ENCODE measurements at regions not wholly inside any gene's neighbourhood (a gene's known extent, or its start where the extent isn't known, plus 50 kb on each side); places are given as distances from the start of the nearest gene placed in this dataset.

GRCh38 chr2:65867446-65867845 lies 435.0 kb upstream of the SPRED2 start:
- no peaks in the 10 kb centered on the region for H3K9me3 ChIP-seq
- H3K27me3 ChIP-seq, result no peaks in the 10 kb centered on the region
- DNase-seq, result no peak
- H3K4me1 ChIP-seq, result no peaks in the 10 kb centered on the region
- H3K36me3 ChIP-seq, result no peaks in the 10 kb centered on the region
- no peak overlapping the region for H3K4me3 ChIP-seq
- H3K27ac ChIP-seq, result no peak overlapping the region
- TF ChIP-seq, protein P1, sequence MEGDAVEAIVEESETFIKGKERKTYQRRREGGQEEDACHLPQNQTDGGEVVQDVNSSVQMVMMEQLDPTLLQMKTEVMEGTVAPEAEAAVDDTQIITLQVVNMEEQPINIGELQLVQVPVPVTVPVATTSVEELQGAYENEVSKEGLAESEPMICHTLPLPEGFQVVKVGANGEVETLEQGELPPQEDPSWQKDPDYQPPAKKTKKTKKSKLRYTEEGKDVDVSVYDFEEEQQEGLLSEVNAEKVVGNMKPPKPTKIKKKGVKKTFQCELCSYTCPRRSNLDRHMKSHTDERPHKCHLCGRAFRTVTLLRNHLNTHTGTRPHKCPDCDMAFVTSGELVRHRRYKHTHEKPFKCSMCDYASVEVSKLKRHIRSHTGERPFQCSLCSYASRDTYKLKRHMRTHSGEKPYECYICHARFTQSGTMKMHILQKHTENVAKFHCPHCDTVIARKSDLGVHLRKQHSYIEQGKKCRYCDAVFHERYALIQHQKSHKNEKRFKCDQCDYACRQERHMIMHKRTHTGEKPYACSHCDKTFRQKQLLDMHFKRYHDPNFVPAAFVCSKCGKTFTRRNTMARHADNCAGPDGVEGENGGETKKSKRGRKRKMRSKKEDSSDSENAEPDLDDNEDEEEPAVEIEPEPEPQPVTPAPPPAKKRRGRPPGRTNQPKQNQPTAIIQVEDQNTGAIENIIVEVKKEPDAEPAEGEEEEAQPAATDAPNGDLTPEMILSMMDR (IDR thresholded peaks at IDR 0.05), result no peak
- no peak for TF ChIP-seq POLR2A (IDR thresholded peaks at IDR 0.05)

DNA sequence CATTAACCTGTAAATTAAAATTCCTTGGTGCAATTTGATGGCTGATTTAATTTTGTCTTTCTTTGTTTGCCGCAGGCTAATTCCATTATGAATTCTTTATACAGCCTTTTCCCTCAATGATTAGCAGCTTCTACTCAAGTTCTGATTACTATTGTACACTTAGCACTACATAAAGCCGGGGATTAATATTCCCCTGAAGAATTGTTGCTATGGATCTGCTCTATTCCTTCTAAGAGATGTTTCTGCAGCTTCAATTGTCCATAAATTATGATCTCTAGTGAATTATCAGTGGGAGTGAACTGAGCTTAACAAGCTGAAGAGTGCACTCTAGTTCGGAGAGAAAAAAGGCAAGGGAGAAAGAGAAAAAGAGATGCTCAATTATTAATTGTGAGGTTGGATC lies 433.7 kb upstream of the SPRED2 start:
- Histone ChIP-seq H3K4me1 (no peaks in the 10 kb centered on the region), H3K36me3 (no peaks in the 10 kb centered on the region), H3K4me3 (no peak overlapping the region), H3K27ac (no peak overlapping the region), H3K27me3 (no peaks in the 10 kb centered on the region), H3K9me3 (no peaks in the 10 kb centered on the region)
- no peak for DNase-seq
- TF ChIP-seq, protein P1 (IDR thresholded peaks at IDR 0.05), result no peak
- no peak for TF ChIP-seq POLR2A (IDR thresholded peaks at IDR 0.05)

DNA sequence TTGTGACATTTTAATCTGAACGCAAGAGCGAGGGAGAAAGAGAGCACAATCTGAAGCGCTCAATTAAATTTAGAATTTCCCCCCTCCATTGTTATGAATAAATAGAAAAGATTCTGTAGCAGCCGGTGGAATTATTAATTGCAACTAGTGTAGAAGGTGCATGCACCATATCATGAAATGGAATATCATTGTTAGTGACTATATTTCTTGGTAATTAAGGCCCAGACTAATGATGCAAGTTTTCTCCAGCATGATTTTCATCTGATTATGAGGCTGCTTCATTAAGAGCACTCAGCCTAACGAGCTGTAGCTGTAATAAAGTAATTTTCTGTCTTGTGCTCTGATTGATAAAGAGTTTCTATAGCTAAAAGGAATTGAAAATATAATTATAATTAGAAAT lies 432.2 kb upstream of the SPRED2 start:
- H3K9me3 ChIP-seq, result no peaks in the 10 kb centered on the region
- TF ChIP-seq, protein P1 (IDR thresholded peaks at IDR 0.05), result no peak
- no peak for TF ChIP-seq POLR2A (IDR thresholded peaks at IDR 0.05)
- no peaks in the 10 kb centered on the region for H3K36me3 ChIP-seq
- no peak overlapping the region for H3K4me3 ChIP-seq
- no peak for DNase-seq
- no peaks in the 10 kb centered on the region for H3K4me1 ChIP-seq
- H3K27ac ChIP-seq, result no peak overlapping the region
- H3K27me3 ChIP-seq, result no peaks in the 10 kb centered on the region

- no peak overlapping the region for H3K27ac ChIP-seq
- H3K36me3 ChIP-seq, result no peaks in the 10 kb centered on the region
- no peaks in the 10 kb centered on the region for H3K4me1 ChIP-seq
- no peak overlapping the region for H3K4me3 ChIP-seq
- no peaks in the 10 kb centered on the region for H3K9me3 ChIP-seq
- no peak for TF ChIP-seq POLR2A (IDR thresholded peaks at IDR 0.05)
- TF ChIP-seq, protein P1 (IDR thresholded peaks at IDR 0.05), result no peak
- H3K27me3 ChIP-seq, result no peaks in the 10 kb centered on the region
- DNase-seq, result no peak
These were observed 431.3 kb upstream of the SPRED2 start for GRCh38 chr2:65863713-65864112.

DNA sequence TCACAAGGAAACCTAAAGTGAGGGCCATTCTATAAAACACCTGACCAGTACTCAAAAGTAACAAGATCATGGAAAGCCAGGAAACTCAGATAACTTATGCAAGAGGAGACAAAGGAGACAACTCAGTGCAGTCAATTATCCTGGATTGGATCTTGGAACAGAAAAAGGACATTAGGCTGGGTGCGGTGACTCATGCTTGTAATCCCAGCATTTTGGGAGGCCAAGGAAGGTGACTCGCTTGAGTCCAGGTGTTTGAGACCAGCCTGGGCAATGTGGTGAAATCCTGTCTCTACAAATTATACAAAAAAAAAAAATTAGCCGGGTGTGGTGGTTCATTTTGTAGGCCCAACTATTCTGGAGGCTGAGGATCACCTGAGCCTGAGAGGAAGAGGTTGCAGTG lies 424.5 kb upstream of the SPRED2 start:
- Histone ChIP-seq H3K9me3 (no peaks in the 10 kb centered on the region), H3K4me3 (no peak overlapping the region), H3K27me3 (no peaks in the 10 kb centered on the region), H3K4me1 (no peaks in the 10 kb centered on the region), H3K36me3 (no peaks in the 10 kb centered on the region), H3K27ac (no peak overlapping the region)
- TF ChIP-seq, protein P1 (IDR thresholded peaks at IDR 0.05), result no peak
- no peak for TF ChIP-seq POLR2A (IDR thresholded peaks at IDR 0.05)
- DNase-seq, result no peak

GRCh38 chr2:65856423-65856822 lies 424.0 kb upstream of the SPRED2 start:
- Histone ChIP-seq H3K27me3 (no peaks in the 10 kb centered on the region), H3K36me3 (no peaks in the 10 kb centered on the region)

More at GRCh38 chr2:65856423-65856822, 424.0 kb upstream of the SPRED2 start:
- no peak overlapping the region for H3K4me3 ChIP-seq
- no peak overlapping the region for H3K27ac ChIP-seq
- H3K9me3 ChIP-seq, result no peaks in the 10 kb centered on the region
- DNase-seq, result no peak
- TF ChIP-seq, protein P1 (IDR thresholded peaks at IDR 0.05), result no peak
- no peak for TF ChIP-seq POLR2A (IDR thresholded peaks at IDR 0.05)
- no peaks in the 10 kb centered on the region for H3K4me1 ChIP-seq

Data from Peyer's patch (tissue), 4 donors.